Astrocyte of the cerebellum (primary cell): ENCODE measurements at regions not wholly inside any gene's neighbourhood (a gene's known extent, or its start where the extent isn't known, plus 50 kb on each side); places are given as distances from the start of the nearest gene placed in this dataset.

Experiments
- DNase-seq: peaks from one replicate; pipeline ENCODE4 v3.0.0-alpha.2; 2011; ENCODE audit warnings: low read depth
- H3K4me3 ChIP-seq: 2 replicates; pipeline ENCODE4 v1.5.1; 2011; ENCODE audit warnings: mild to moderate bottlenecking, low read depth, low read length, moderate library complexity
- CTCF ChIP-seq: IDR thresholded peaks from 2 replicates; pipeline ENCODE4 v1.5.1; 2012; ENCODE audit warnings: low read length, low read depth, moderate library complexity, mild to moderate bottlenecking; ENCODE audit errors: missing control alignments
- in situ Hi-C: cut with HindIII; loops from 2 replicates; pipeline ENCODE4 v1.10.0; 2017; ENCODE audit warnings: low sequenced_read_pairs

GRCh38 chr12:98438656-98439230 is 76.6 kb upstream of the TMPO start:
- DNase-seq, result no peak
- in situ Hi-C loops, result no loop called here
- no peak overlapping the region for H3K4me3 ChIP-seq
- no peak for TF ChIP-seq CTCF

- no peak for DNase-seq
- H3K4me3 ChIP-seq, result no peak overlapping the region
- TF ChIP-seq CTCF, result no peak
- in situ Hi-C loops, result no loop called here
These were observed 75.9 kb upstream of the TMPO start for GRCh38 chr12:98439471-98439951.

- H3K4me3 ChIP-seq, result no peak overlapping the region
- in situ Hi-C loops, result no loop called here
- peak; percentile 71 for DNase-seq
- TF ChIP-seq CTCF, result no peak
These were observed 75.3 kb upstream of the TMPO start for GRCh38 chr12:98439981-98440581.

GRCh38 chr12:98446060-98446459 is 69.3 kb upstream of the TMPO start:
- no peak overlapping the region for H3K4me3 ChIP-seq
- TF ChIP-seq CTCF, result no peak
- in situ Hi-C loops, result no loop called here
- DNase-seq, result no peak

GRCh38 chr12:98446682-98447081 is 68.7 kb upstream of the TMPO start:
- in situ Hi-C loops, result no loop called here
- no peak for TF ChIP-seq CTCF
- no peak for DNase-seq
- no peak overlapping the region for H3K4me3 ChIP-seq

- in situ Hi-C loops, result no loop called here
- no peak overlapping the region for H3K4me3 ChIP-seq
- no peak for TF ChIP-seq CTCF
- no peak for DNase-seq
These were observed 65.8 kb upstream of the TMPO start for GRCh38 chr12:98449584-98449983.

- in situ Hi-C loops, result no loop called here
- no peak for TF ChIP-seq CTCF
- no peak for DNase-seq
- H3K4me3 ChIP-seq, result no peak overlapping the region
These were observed 62.3 kb upstream of the TMPO start for GRCh38 chr12:98453070-98453469.
